HG02870 (cell line): ENCODE measurements at regions not wholly inside any gene's neighbourhood (a gene's known extent, or its start where the extent isn't known, plus 50 kb on each side); places are given as distances from the start of the nearest gene placed in this dataset.
"Not testable (repeated sequence)": the region's sequence is repeated elsewhere in the genome, so short reads cannot be mapped to it uniquely, and the experiment has no call there.

Experiments
- ATAC-seq: cut with Tn5 transposase; IDR thresholded peaks from one replicate; pipeline ENCODE4 v1.9.1; 2021; ENCODE audit warnings: mild to moderate bottlenecking, moderate library complexity; ENCODE audit not compliant: unreplicated experiment

DNA sequence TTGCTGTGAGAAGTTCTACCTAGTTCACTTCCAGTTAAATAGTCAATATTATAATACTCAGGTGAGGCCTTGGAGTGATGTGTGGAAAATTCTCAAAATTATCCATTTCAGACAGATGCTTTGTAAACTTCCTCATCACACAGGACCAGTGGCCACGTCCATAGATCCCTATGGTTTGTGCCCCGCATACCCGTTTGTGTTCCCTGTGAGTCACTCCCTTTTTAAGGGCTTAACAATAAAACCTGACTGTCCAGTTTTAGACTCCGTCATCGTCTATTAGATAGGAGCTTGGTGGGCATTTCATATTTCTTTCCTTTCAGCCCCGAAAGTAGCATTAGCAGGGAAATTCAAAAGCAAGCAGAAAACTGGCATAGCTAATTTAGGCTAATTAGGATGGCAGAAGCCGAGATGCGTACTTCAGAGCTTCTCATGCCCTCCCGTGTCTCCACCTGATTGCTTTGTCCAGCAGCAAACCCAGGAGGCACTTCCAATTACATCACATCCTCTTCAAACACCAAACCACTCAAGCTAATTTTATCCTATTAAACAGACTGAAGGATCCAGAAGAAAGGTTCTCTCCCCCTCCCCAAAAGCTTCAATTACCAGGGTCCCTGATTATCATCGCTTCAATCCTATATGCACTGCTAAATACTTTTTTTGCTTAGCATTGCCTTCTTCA, 186.6 kb upstream of the OTX2 start:
- no peak for ATAC-seq

DNA sequence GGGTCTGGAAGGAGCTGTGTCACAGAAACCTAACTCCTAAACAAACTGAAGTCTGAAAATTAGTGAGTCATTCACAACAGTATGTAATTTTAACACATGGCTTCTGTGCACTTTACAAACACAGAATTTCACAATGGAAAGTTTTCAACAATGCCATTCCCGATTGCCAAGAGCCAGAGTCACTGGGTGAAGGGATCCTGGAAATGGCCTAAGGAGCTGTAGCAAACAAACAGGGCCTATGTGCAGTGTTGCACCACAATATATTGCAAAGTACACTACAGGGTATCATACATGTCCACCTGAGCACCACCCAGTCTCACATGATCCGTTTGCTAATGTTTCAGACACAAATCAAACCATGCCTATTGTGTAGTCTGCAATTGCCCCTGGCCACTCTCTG, 184.7 kb upstream of the OTX2 start:
- no peak for ATAC-seq

DNA sequence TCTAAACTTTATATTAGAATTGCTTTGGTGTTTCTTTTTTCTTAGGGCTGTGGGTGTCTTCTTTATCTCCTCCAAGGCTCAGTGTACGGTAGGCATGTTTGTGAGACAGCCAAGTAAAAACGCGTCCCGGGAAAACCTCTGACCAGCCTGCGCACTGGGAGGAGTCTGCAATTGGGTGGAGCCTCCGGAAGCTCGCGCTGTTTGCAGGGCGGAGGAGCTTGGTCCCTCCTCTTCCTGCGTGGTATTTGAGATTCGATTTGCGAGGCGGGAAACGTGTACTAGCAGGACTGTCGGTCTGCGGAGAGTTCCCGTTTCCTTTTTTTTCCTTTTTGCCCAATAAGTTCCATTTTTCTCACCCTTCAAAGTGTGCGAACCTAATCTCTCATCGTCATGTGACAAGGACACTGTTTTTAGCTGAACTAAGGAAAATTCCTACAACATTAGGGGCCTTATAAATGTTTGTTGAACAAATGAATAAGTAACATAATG, 182.1 kb upstream of the OTX2 start:
- ATAC-seq = no peak

DNA sequence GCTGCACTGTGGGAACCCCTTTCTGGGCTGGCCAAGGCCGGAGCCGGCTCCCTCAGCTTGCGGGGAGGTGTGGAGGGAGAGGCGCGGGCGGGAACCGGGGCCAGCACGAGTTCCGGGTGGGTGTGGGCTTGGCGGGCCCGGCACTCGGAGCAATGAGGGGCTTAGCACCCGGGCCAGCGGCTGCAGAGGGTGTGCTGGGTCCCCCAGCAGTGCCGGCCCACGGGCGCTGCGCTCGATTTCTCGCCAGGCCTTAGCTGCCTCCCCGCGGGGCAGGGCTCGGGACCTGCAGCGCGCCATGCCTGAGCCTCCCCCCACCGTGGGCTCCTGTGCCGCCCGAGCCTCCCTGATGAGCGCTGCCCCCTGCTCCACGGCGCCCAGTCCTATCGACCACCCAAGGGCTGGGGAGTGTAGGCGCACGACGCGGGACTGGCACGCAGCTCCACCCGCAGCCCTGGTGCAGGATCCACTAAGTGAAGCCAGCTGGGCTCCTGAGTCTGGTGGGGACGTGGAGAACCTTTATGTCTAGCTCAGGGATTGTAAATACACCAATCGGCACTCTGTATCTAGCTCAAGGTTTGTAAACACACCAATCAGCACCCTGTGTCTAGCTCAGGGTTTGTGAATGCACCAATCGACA, 180.8 kb upstream of the OTX2 start:
- not testable (repeated sequence) for ATAC-seq

DNA sequence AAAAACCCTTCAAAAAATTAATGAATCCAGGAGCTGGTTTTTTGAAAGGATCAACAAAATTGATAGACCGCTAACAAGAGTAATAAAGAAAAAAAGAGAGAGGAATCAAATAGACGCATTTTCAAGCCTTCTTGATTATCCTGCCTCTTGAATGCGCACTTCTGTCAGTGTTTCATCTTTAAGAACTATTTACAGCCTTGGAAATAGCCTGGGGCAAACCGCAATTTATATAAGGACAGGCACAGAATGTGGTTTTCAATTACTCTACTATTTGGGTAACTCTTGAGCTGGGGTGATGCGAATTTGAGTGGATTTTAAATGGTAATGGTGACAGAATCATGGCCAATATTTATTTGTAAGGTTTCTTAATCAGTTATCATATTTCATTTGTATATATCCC, 179.1 kb upstream of the OTX2 start:
- no peak for ATAC-seq

DNA sequence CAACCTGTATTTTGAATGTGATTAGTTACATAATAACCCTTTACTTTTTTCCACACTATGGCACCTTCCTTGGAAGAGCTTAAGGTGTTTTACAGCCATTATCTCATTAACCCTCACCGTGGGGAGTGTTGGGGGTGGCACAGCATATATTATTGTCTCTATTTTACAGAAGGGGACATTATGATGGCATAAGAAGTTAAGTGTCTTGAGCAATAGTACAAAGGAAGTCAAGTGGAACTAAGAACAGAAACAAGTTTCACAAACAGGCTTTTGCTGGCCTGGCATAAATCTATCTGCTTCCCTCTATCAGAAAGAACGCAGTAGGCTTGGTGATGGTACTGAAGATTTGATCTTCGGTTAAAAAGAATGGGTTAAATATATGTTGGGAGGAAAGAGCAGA, 169.7 kb upstream of the OTX2 start:
- no peak for ATAC-seq

DNA sequence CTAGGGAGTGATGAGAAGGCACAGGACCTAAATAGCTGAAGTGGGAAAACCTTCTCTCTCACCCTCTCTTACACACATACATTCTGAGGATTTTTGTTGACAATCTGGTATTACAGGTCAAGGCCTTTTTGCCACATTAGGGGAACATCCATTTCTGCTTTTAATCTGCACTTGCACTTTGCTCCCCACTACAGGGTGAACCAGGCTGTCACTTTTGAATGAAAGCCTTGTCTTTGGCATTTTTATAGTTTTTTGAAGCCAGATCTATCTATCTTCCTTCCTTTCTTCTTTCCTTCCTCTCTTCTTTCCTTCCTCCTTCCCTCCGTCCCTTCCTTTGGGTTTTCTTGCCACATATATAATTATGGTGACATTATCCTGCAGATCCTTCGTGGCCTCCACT, 165.9 kb upstream of the OTX2 start:
- ATAC-seq = no peak

DNA sequence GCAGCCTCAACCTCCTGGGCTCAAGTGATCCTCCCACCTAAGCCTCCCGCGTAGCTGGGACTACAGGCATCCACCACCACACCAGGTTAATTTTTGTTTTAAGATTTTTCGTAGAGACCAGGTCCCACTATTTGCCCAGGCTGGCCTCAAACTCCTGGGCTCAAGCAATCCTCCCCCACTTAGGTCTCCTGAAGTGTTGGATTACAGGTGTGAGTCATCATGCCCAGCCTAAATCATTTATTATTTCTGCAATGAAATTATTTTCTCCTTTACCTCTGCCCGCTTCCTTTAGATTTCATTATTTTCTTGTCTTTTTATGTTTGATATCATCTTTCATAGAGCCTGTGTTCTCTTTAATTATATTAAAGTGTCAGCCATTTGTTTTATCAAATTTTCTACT, 165.2 kb upstream of the OTX2 start:
- no peak for ATAC-seq

DNA sequence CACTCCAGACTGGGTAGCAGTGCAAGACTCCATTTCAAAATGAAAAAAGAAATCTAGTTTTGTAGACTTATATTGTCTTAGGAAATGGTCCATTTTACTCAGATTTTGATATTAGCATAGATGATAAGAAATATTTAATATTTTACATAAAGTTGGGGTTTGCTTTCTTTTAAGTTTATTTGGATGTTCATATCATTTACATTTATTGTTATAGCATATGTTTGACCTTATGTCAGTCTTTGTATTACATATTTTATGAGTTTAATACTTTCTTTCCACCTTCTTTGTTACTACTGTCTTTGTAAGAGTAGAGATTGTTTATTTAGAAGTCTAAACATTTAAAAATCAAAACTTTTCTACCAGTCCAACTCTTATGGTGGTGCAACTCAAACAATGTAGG, 162.7 kb upstream of the OTX2 start:
- ATAC-seq = no peak

DNA sequence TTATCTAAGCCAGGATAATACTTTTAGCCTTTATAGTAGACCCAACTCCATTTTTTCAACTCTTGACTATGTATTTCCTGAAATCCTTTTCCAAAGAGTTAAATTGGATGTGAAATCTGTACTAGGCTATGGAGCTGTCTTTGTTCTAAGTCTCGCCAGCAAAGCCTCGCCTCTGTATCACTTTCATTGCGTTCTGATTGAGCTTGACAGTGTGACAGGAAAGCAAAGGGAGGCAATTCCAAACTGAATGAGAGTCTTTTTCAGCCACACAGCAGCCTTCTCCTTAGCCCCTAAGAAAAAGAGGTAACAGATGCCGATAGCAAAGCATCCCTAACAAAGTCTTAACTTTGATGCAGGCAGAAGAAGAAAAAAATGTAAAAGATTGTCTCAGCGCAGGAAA, 154.6 kb upstream of the OTX2 start:
- no peak for ATAC-seq

DNA sequence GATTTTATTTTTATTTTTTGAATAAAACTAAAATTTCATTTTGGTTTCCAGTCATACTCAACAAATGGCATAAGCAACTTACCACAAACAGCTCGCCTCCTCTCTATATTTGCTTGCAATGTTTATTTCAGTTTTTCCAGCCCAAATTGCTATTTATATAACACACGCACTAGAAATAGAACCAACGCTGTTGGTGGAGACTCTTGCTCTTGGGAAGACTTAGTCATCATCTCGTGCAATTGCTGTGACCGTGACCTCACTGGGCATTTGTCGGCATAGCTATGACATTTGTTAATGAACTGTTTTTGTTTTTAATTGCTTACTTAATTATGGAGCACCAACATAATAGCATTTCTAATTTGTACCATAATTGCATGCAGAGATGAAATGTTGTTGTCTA, 153.1 kb upstream of the OTX2 start:
- no peak for ATAC-seq

DNA sequence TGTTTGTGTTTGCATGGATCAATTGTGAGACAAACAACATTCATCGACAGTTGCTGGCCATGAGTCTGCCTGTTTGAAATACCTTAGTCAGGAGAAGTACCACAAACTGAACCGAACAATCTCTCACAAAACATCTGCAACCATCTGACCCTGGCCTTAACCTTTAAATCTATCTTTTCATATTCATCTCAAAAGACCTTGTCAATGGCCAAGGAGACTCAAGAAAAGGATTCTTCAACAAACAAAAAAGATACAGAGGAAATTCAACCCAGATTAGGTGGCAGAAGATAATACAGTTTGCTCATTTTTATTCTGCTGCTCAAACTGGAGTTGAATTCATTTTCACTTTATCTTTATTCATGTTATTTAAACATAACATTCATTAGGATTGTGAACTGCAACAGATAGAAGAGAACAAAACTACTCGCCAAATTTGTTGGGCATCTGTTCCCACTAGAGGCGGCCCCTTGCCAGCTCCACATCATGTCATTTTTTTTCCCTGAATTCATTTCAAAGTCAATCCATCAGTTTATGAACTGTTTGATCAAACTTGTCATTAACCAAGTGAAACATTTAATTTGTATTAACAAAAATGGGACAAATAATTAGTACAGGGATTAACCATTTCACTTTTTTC, 152.3 kb upstream of the OTX2 start:
- no peak for ATAC-seq

DNA sequence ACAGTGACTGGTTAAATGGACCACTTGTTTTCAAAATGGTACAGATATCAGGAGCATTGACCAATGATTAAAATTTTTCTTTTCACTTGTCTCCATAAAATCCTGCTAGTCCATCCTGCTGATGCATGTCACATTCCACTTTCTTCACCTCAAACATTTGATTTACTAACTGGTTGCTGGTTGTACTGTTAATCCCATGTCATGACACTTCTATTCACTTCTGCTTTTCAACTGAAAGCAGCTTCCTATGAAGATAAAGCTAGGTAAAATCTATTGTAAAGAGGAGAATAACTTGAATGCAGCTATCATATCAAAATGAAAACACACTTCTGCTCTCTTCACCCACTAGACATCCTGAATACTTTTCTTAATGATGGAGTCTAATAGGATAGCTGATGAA, 149.6 kb upstream of the OTX2 start:
- no peak for ATAC-seq

DNA sequence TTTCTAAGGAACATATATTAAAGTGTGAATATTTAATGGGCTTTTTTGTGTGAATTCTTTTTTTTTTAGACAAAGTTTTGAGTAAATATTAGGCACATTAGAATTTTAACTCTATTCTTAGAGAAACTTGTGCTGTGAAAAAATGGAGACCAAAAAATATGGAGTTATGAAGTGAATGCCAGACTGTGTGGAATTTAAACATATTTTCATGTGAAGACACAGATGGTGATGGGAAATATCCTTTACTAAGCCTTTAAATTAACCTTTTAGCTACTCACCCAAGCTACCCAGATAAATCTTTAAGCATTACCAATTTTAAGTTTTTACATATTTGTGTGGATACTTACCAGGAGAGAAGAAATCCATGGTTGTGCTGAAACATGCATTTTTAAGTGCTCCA, 148.8 kb upstream of the OTX2 start:
- ATAC-seq = no peak

DNA sequence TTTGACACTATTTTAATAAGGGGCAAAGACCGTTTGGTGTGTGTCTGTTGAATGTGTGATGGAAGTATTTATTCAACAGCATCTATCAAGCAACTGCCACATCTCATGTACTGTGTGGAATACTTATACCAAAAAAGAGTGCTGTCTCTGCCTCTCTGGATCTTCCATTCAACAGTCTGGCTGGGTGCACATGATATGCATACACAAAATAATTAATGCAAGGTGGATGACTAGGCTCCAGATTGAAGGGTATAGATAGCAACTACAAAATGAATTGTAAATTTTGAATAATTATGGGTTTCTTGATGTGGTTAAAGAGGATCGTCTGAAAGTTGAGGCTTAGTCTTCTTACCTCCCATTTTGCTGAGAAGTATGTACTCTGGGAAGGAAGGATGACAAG, 145.9 kb upstream of the OTX2 start:
- no peak for ATAC-seq

DNA sequence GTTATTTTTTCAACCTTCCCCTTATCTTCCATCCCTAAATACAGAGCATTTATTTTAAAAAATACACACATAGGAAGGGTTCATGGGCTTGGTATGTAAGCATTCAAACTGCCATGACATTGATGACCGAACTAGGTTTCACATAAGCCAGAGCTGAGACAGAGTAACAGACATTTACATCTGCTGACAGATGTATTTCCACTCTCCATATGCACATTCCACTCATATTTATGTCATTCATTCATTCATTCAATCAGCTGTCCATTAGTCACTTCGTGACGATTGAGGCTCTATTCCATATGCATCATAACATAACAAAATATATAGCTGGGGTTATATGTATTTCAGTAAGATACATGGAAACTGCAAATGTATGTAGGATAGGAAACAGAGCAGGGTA, 145.5 kb upstream of the OTX2 start:
- ATAC-seq = no peak

DNA sequence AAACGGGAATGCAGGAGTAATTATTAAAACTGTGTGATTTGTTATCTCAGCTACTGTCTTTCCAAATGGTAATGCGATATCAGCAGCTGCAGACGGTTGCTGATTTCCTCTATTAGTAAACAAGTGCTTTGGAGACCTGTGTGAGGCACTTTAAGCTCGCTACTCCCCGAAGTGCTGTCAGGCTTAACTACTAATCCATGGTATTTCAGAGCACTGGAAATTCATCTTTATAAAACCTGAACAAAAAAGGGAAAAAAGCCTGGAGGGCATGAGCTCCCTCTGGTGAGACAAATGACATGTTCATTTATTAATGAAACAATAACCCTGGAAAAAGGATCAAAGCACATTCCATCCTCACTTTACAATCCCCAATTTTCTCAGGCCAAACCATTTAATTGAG, 143.6 kb upstream of the OTX2 start:
- ATAC-seq = no peak

DNA sequence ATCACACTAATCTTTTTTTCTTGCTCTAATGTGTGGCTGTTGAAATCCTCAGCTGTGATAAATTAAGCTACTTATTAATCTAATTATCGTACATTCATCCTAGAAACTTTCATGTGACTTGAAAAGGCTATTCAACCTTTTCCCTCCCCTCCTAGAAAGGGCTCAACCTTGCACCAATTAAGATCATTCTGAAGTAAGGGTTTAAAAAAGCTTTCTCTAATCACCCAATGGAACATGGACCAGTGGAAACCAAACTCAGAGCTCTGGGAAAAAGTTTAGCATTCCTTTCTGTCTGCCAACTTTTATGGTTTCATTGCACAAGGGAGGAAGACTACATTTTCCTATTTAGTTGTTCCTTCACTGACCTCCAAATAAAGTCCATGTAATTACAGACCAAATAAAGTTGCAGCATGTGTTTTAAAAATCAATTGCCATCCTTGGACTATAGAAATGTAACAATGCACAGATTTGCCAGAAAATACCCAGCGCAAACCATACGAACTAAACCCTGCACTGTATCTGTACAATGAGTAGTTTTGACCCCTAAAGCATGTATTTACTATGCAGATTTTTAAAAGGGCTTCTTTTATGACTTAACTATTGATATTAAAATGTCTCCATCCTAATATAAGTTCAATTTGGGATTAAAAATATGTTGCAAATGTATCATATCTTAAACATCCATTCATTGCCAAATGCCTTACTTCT, 142.6 kb upstream of the OTX2 start:
- no peak for ATAC-seq

DNA sequence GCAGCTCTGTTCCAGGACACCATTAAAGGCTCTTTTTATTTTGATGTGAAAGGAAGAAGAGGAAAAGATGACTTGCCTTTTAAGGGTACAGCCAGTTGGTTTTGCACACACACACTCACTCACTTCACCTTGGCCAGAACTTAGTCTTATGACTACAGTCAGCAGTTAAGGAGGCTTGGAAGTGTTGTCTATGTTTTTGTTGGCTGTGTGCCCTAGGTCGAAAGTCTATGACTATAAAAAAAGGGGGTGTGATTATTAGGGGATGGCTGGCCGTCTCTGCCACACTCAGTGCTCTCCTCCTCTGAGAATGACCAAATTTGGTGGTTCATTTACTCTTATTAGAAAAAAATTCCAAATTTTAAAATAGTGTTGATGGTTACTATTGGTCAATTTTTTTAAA, 139.5 kb upstream of the OTX2 start:
- ATAC-seq = no peak

DNA sequence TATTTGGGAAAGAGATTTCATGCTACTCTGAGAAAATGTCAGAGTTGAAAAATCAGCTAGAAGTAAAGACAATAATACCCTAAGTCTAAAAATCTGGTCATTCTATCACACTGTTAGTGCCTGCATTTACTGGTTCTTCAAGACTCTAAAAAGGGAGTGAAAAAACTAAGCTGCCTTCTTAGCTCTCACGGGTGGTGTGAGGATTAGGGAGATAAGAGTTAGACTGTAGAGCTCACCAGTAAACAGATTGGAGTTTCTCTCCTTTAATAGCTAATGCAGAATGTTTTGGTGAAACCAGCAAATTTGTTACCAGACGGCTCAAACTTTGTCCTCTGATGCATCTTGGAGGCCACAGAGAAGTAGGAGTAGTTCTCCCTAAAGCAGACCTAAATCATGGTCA, 135.0 kb upstream of the OTX2 start:
- ATAC-seq = no peak

DNA sequence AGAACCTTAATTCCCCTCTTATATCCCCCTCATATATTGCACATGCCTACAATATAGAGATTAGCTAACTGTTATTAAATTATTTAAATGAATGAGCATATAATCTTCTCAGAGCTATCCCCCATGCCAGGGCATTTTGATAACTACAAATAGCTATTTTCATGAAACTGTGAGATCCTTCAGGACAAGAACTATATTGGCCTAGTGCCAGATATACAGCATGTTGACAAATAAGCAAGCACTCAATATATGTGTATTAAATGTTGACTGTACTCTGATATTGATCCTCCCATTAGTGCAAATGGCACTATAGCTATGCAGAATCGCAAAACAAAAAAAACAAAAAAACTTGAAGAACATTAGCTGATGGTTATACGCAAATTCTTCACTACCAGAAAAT, 134.1 kb upstream of the OTX2 start:
- no peak for ATAC-seq

DNA sequence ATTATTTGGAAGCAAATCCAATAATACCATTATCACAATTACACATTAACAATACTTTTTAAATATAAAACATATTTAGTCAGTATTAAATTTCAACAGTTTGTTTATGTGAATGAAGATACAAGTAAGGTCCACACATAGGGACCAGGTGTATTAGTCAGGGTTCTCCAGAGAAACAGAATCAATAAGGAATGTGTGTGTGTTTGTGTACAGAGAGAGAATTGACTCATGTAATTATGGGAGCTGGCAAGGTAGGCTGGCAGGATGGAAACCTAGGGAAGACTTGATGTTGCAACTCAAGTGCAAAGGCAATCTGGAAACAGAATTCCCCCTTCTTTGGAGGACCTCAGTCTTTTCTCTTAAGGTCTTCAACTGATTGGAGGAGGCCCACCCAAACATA, 123.2 kb upstream of the OTX2 start:
- no peak for ATAC-seq
